GM12878 (cell line): ENCODE measurements at regions not wholly inside any gene's neighbourhood (a gene's known extent, or its start where the extent isn't known, plus 50 kb on each side); places are given as distances from the start of the nearest gene placed in this dataset.

Experiments used
- CEBPZ ChIP-seq: fragments of 150-350 bp; IDR thresholded peaks from 2 replicates; pipeline ENCODE4 v1.6.1; 2016; ENCODE audit warnings: low read depth, low read length
- CHD2 ChIP-seq: IDR thresholded peaks from 2 replicates; pipeline ENCODE4 v1.6.1; 2011; ENCODE audit warnings: low read depth, low read length, improper control_type of control experiment, borderline replicate concordance
- CHD4 ChIP-seq: fragments of 200-600 bp; sonication (generic); IDR thresholded peaks from 2 replicates; pipeline ENCODE4 v1.6.1; 2016; ENCODE audit warnings: mild to moderate bottlenecking
- CREB1 ChIP-seq: IDR thresholded peaks from 2 replicates; pipeline ENCODE4 v1.6.1; 2012; ENCODE audit warnings: low read depth, mild to moderate bottlenecking, inconsistent platforms
- CTCF ChIP-seq, 3 experiments: IDR thresholded peaks in 2 of 3; conservative IDR thresholded peaks in 1 of 3; 2 replicates each; pipeline ENCODE4 v1.5.1; 2011; ENCODE audit warnings: low read depth in 3 of 3, low read length in 3 of 3, mild to moderate bottlenecking in 3 of 3, control low read depth in 2 of 3, moderate library complexity in 2 of 3, inconsistent platforms in 1 of 3, mixed read lengths in 1 of 3; ENCODE audit not compliant: control insufficient read depth in 2 of 3, insufficient read depth in 1 of 3; ENCODE audit errors: extremely low read depth in 1 of 3
- ETV6 ChIP-seq, 2 experiments: fragments of 450-650 bp in 1 of 2; IDR thresholded peaks in 1 of 2; conservative IDR thresholded peaks in 1 of 2; 2 replicates each; pipeline ENCODE4 v1.6.1; 2014; ENCODE audit warnings: antibody characterized with exemption in 1 of 2, borderline replicate concordance in 1 of 2, low read depth in 1 of 2, mild to moderate bottlenecking in 1 of 2, moderate library complexity in 1 of 2
- PBX3 ChIP-seq: IDR thresholded peaks from 2 replicates; pipeline ENCODE4 v1.6.1; 2011; ENCODE audit warnings: mild to moderate bottlenecking, low read depth, low read length, moderate library complexity; ENCODE audit not compliant: insufficient replicate concordance
- SMC3 ChIP-seq: IDR thresholded peaks from 2 replicates; pipeline ENCODE4 v1.6.1; 2011; ENCODE audit warnings: low read length, improper control_type of control experiment, borderline replicate concordance
- SREBF2 ChIP-seq: IDR thresholded peaks from 2 replicates; pipeline ENCODE4 v1.6.1; 2012; ENCODE audit warnings: mild to moderate bottlenecking, low read length
- TBL1XR1 ChIP-seq: IDR thresholded peaks from 2 replicates; pipeline ENCODE4 v1.6.1; 2012; ENCODE audit warnings: low read depth, low read length, improper control_type of control experiment
- TF ChIP-seq, protein P1 (sequence below): IDR thresholded peaks from 2 replicates; pipeline ENCODE4 v1.6.1; 2012; ENCODE audit warnings: mild to moderate bottlenecking, low read depth, low read length

DNA sequence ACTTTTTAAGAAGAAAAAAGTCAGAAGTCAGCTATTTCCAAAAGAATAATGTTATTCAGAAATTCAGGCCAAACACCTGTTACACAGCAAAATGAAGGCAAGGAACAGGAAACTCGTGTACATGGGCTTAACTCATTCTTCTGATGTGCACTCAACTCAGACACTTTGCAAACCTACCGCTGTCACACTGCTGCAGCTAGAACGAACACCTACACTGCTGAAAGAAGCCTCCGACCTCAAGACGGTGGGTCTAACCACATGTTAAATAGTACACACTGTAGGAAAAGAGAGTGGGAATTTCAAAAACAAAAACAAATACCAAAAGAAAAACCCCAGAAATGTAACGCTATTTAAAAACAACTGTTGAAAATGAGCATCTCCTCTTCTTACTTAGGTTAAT lies 384.5 kb downstream of the IRX1 start:
- TF ChIP-seq ETV6 (conservative IDR thresholded peaks at IDR 0.05 in 1 of 2, IDR thresholded peaks at IDR 0.05 in 1 of 2; ENCODE audit: borderline replicate concordance in 1 of 2, low read depth in 1 of 2) (no peak), CEBPZ (no peak), SMC3 (no peak), CTCF (IDR thresholded peaks at IDR 0.05 in 2 of 3, conservative IDR thresholded peaks at IDR 0.05 in 1 of 3; ENCODE audit: control insufficient read depth in 2 of 3, extremely low read depth in 1 of 3, insufficient read depth in 1 of 3, low read depth in 3 of 3, low read length in 3 of 3) (no peak), CREB1 (no peak), CHD2 (no peak), TBL1XR1 (no peak), SREBF2 (no peak), PBX3 (no peak), CHD4 (no peak)
- TF ChIP-seq, protein P1, sequence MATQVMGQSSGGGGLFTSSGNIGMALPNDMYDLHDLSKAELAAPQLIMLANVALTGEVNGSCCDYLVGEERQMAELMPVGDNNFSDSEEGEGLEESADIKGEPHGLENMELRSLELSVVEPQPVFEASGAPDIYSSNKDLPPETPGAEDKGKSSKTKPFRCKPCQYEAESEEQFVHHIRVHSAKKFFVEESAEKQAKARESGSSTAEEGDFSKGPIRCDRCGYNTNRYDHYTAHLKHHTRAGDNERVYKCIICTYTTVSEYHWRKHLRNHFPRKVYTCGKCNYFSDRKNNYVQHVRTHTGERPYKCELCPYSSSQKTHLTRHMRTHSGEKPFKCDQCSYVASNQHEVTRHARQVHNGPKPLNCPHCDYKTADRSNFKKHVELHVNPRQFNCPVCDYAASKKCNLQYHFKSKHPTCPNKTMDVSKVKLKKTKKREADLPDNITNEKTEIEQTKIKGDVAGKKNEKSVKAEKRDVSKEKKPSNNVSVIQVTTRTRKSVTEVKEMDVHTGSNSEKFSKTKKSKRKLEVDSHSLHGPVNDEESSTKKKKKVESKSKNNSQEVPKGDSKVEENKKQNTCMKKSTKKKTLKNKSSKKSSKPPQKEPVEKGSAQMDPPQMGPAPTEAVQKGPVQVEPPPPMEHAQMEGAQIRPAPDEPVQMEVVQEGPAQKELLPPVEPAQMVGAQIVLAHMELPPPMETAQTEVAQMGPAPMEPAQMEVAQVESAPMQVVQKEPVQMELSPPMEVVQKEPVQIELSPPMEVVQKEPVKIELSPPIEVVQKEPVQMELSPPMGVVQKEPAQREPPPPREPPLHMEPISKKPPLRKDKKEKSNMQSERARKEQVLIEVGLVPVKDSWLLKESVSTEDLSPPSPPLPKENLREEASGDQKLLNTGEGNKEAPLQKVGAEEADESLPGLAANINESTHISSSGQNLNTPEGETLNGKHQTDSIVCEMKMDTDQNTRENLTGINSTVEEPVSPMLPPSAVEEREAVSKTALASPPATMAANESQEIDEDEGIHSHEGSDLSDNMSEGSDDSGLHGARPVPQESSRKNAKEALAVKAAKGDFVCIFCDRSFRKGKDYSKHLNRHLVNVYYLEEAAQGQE: no peak
